H1 (cell line): ENCODE measurements at regions not wholly inside any gene's neighbourhood (a gene's known extent, or its start where the extent isn't known, plus 50 kb on each side); places are given as distances from the start of the nearest gene placed in this dataset.

ENCODE experiments used
- CTCF ChIA-PET: fragments of 300-600 bp; sonication (Branson Sonifier 250); formaldehyde crosslinking; loops from one replicate; lab custom pipeline; 2021; ENCODE audit not compliant: partially characterized antibody; lab: Charles Lee
- POLR2A ChIA-PET: fragments of 300-600 bp; sonication (Branson Sonifier 250); formaldehyde crosslinking; loops from one replicate; lab custom pipeline; 2021; ENCODE audit warnings: inconsistent platforms; ENCODE audit not compliant: partially characterized antibody; lab: Charles Lee
- DNase-seq, 2 experiments: peaks; one replicate each; pipeline versions ENCODE4 v3.0.0 to v3.0.0-alpha.2; 2010 to 2022; ENCODE audit warnings: low spot score in 2 of 2, low read depth in 1 of 2, mixed read lengths in 1 of 2
- FAIRE-seq: peaks from 2 replicates; lab custom pipeline; 2011; peaks lifted over from hg19 to GRCh38; lab: Jason Lieb, UNC
- H2AFZ ChIP-seq: 2 replicates; pipeline ENCODE4 v1.8.1; 2012; ENCODE audit warnings: low read length, inconsistent platforms
- H2AK5ac ChIP-seq: 2 replicates; pipeline ENCODE4 v1.6.1; 2013; ENCODE audit warnings: low read depth, low read length
- H2BK120ac ChIP-seq: replicated peaks from 2 replicates; pipeline ENCODE3; 2013; ENCODE audit warnings: low read depth, low read length, inconsistent platforms
- H2BK12ac ChIP-seq: 2 replicates; pipeline ENCODE4 v1.6.1; 2013; ENCODE audit warnings: low read depth, low read length
- H2BK15ac ChIP-seq: 2 replicates; pipeline ENCODE4 v1.6.1; 2013; ENCODE audit warnings: low read length
- H2BK20ac ChIP-seq: 2 replicates; pipeline ENCODE4 v1.6.1; 2013; ENCODE audit warnings: low read length
- H2BK5ac ChIP-seq: 2 replicates; pipeline ENCODE4 v1.6.1; 2013; ENCODE audit warnings: low read depth, low read length
- H3K14ac ChIP-seq: 2 replicates; pipeline ENCODE4 v1.6.1; 2013; ENCODE audit warnings: inconsistent platforms; ENCODE audit not compliant: insufficient read length
- H3K18ac ChIP-seq: 2 replicates; pipeline ENCODE4 v1.6.1; 2013; ENCODE audit warnings: low read length; ENCODE audit errors: extremely low read depth
- H3K23ac ChIP-seq: 2 replicates; pipeline ENCODE4 v1.6.1; 2013; ENCODE audit warnings: inconsistent platforms; ENCODE audit not compliant: insufficient read length
- H3K23me2 ChIP-seq: 2 replicates; pipeline ENCODE4 v1.6.1; 2013; ENCODE audit warnings: low read depth, low read length
- H3K27ac ChIP-seq: 2 replicates; pipeline ENCODE4 v1.6.1; 2011; ENCODE audit warnings: low read depth, low read length, inconsistent platforms
- H3K27me3 ChIP-seq, 4 experiments: replicated peaks in 1 of 4; 1 replicate in 1 of 4; 2 replicates in 3 of 4; pipeline versions ENCODE4 v1.6.1 to v1.8.1; 2011 to 2013; ENCODE audit warnings: low read length in 3 of 4, mild to moderate bottlenecking in 3 of 4, inconsistent platforms in 2 of 4, mixed read lengths in 2 of 4, moderate library complexity in 1 of 4; ENCODE audit not compliant: control insufficient read depth in 3 of 4, insufficient read depth in 3 of 4; ENCODE audit errors: extremely low read depth in 1 of 4
- H3K36me3 ChIP-seq, 4 experiments: 2 replicates each; pipeline versions ENCODE4 v1.6.1 to v1.8.1; 2011 to 2013; ENCODE audit warnings: mild to moderate bottlenecking in 4 of 4, low read length in 3 of 4, moderate library complexity in 2 of 4, control low read depth in 1 of 4, inconsistent platforms in 1 of 4; ENCODE audit not compliant: insufficient read depth in 4 of 4, control insufficient read depth in 2 of 4
- H3K4ac ChIP-seq: replicated peaks from 2 replicates; pipeline ENCODE3; 2013; ENCODE audit warnings: low read length, low read depth, mixed read lengths, inconsistent platforms; ENCODE audit not compliant: insufficient read length
- H3K4me1 ChIP-seq, 4 experiments: replicated peaks in 1 of 4; 1 replicate in 1 of 4; 2 replicates in 3 of 4; pipeline versions ENCODE4 v1.6.1 to v1.8.1; 2011 to 2013; ENCODE audit warnings: low read length in 3 of 4, inconsistent platforms in 2 of 4, mixed read lengths in 1 of 4; ENCODE audit not compliant: insufficient read depth in 4 of 4, control insufficient read depth in 3 of 4
- H3K4me2 ChIP-seq, 2 experiments: 2 replicates each; pipeline versions ENCODE4 v1.6.1 to v1.8.1; 2011 to 2013; ENCODE audit warnings: low read depth in 2 of 2, low read length in 2 of 2, control low read depth in 1 of 2, inconsistent platforms in 1 of 2, mild to moderate bottlenecking in 1 of 2; ENCODE audit not compliant: insufficient read depth in 1 of 2
- H3K4me3 ChIP-seq, 4 experiments: fragments of 200-600, 300-600 bp in 1 of 4; sonication (generic), shearing (Covaris generic), sonication (Bioruptor Twin) in 1 of 4; 2 replicates each; pipeline versions ENCODE4 v1.5.1 to v1.8.1; 2011 to 2016; ENCODE audit warnings: low read length in 4 of 4, low read depth in 3 of 4, control low read depth in 2 of 4, inconsistent platforms in 2 of 4, mild to moderate bottlenecking in 2 of 4, mixed read lengths in 1 of 4, moderate library complexity in 1 of 4; ENCODE audit not compliant: insufficient read depth in 2 of 4; ENCODE audit errors: extremely low read depth in 1 of 4
- H3K56ac ChIP-seq: replicated peaks from 2 replicates; pipeline ENCODE3; 2013; ENCODE audit warnings: low read depth, mild to moderate bottlenecking, mixed read lengths, low read length, inconsistent platforms; ENCODE audit not compliant: insufficient read length
- H3K79me1 ChIP-seq: 2 replicates; pipeline ENCODE4 v1.6.1; 2013; ENCODE audit warnings: low read depth, low read length, control low read depth
- H3K79me2 ChIP-seq, 2 experiments: 2 replicates each; pipeline versions ENCODE4 v1.6.1 to v1.8.1; 2012 to 2013; ENCODE audit warnings: low read length in 2 of 2, mild to moderate bottlenecking in 2 of 2, inconsistent platforms in 1 of 2; ENCODE audit not compliant: insufficient read depth in 2 of 2, control insufficient read depth in 1 of 2
- H3K9ac ChIP-seq, 4 experiments: replicated peaks in 1 of 4; 1 replicate in 1 of 4; 2 replicates in 3 of 4; pipeline versions ENCODE4 v1.6.1 to v1.8.1; 2011 to 2013; ENCODE audit warnings: low read depth in 3 of 4, low read length in 3 of 4, control low read depth in 2 of 4, mild to moderate bottlenecking in 2 of 4, moderate library complexity in 2 of 4, inconsistent platforms in 1 of 4; ENCODE audit errors: extremely low read depth in 1 of 4
- H3K9me3 ChIP-seq, 2 experiments: 2 replicates each; pipeline versions ENCODE4 v1.6.1 to v1.8.1; 2012 to 2013; ENCODE audit warnings: mild to moderate bottlenecking in 2 of 2, moderate library complexity in 2 of 2, control low read depth in 1 of 2, inconsistent platforms in 1 of 2, low read depth in 1 of 2, low read length in 1 of 2, mixed read lengths in 1 of 2; ENCODE audit not compliant: insufficient read depth in 2 of 2
- H4K20me1 ChIP-seq, 2 experiments: replicated peaks in 1 of 2; 2 replicates each; pipeline versions ENCODE3 to v1.8.1; 2011 to 2013; ENCODE audit warnings: inconsistent platforms in 2 of 2, low read length in 2 of 2, mild to moderate bottlenecking in 1 of 2; ENCODE audit not compliant: insufficient read depth in 2 of 2, control insufficient read depth in 1 of 2
- H4K5ac ChIP-seq: 2 replicates; pipeline ENCODE4 v1.6.1; 2013; ENCODE audit warnings: low read length, low read depth, mixed read lengths, inconsistent platforms; ENCODE audit not compliant: insufficient read length
- H4K8ac ChIP-seq: 2 replicates; pipeline ENCODE4 v1.8.0; 2013; ENCODE audit warnings: mild to moderate bottlenecking, moderate library complexity, low read length, inconsistent platforms; ENCODE audit not compliant: insufficient read depth; ENCODE audit errors: extremely low read depth
- H4K91ac ChIP-seq: replicated peaks from 2 replicates; pipeline ENCODE3; 2013; ENCODE audit warnings: low read length, mixed read lengths, inconsistent platforms; ENCODE audit not compliant: insufficient read length
- CREB1 ChIP-seq: IDR thresholded peaks from 2 replicates; pipeline ENCODE4 v1.6.1; 2012; ENCODE audit warnings: inconsistent platforms
- HDAC2 ChIP-seq, 2 experiments: fragments of 300-600 bp in 1 of 2; sonication (generic) in 1 of 2; IDR thresholded peaks; 2 replicates each; pipeline ENCODE4 v1.6.1; 2011 to 2012; ENCODE audit warnings: low read depth in 2 of 2, low read length in 2 of 2, mild to moderate bottlenecking in 2 of 2, moderate library complexity in 2 of 2, borderline replicate concordance in 1 of 2, inconsistent platforms in 1 of 2
- JUND ChIP-seq: IDR thresholded peaks from 2 replicates; pipeline ENCODE4 v1.6.1; 2011; ENCODE audit warnings: mild to moderate bottlenecking, improper control_type of control experiment, low read length
- NANOG ChIP-seq: IDR thresholded peaks from 2 replicates; pipeline ENCODE4 v1.6.1; 2011; ENCODE audit warnings: low read length, low read depth, mild to moderate bottlenecking, inconsistent platforms; ENCODE audit not compliant: insufficient read depth, poor library complexity, severe bottlenecking
- NRF1 ChIP-seq: IDR thresholded peaks from 2 replicates; pipeline ENCODE4 v1.6.1; 2011; ENCODE audit warnings: mild to moderate bottlenecking, low read depth, low read length, improper control_type of control experiment
- PHF8 ChIP-seq: fragments of 200-600 bp; sonication (generic); conservative IDR thresholded peaks from 2 replicates; pipeline ENCODE4 v1.7.1; 2012; ENCODE audit warnings: low read depth, mild to moderate bottlenecking, inconsistent platforms, low read length, moderate library complexity
- POU5F1 ChIP-seq: IDR thresholded peaks from 2 replicates; pipeline ENCODE4 v1.6.1; 2011; ENCODE audit warnings: low read depth, mild to moderate bottlenecking, low read length, moderate library complexity
- SAP30 ChIP-seq: fragments of 300-600 bp; sonication (generic); IDR thresholded peaks from 2 replicates; pipeline ENCODE4 v1.7.1; 2012; ENCODE audit warnings: low read length, moderate library complexity, mild to moderate bottlenecking, inconsistent platforms; ENCODE audit not compliant: insufficient read depth, insufficient replicate concordance
- SP1 ChIP-seq: IDR thresholded peaks from 2 replicates; pipeline ENCODE4 v1.6.1; 2011; ENCODE audit warnings: low read depth, low read length
- SP4 ChIP-seq: IDR thresholded peaks from 2 replicates; pipeline ENCODE4 v1.6.1; 2012; ENCODE audit warnings: low read length, inconsistent platforms
- SUZ12 ChIP-seq: fragments of 200-600 bp; sonication (generic); IDR thresholded peaks from 2 replicates; pipeline ENCODE4 v1.6.1; 2012; ENCODE audit warnings: mild to moderate bottlenecking, inconsistent platforms, low read length, moderate library complexity, mixed read lengths
- USF2 ChIP-seq: IDR thresholded peaks from 2 replicates; pipeline ENCODE4 v1.6.1; 2011; ENCODE audit warnings: low read length, improper control_type of control experiment
- WGBS, 2 experiments: shearing (Covaris generic) in 1 of 2; methylation state at CpG; one replicate each; pipeline versions ENCODE4 v1.1.6 to v1.1.7; 2013 to 2015; ENCODE audit warnings: low lambda C conversion rate in 2 of 2, mixed read lengths in 2 of 2, inconsistent platforms in 1 of 2, low coverage in 1 of 2, missing lambda C conversion rate in 1 of 2; ENCODE audit not compliant: insufficient replicate concordance in 2 of 2, insufficient coverage in 1 of 2, insufficient read length in 1 of 2; ENCODE audit errors: extremely low coverage in 1 of 2, missing lambda C conversion rate in 1 of 2; 5-methylcytosine and 5-hydroxymethylcytosine counted together

GRCh38 chr20:4089756-4090487 lies 58.7 kb upstream of the SMOX start:
- H3K4me3 ChIP-seq: no peak overlapping the region
- no peak overlapping the region for H3K18ac ChIP-seq
- ChIA-PET POLR2A (no interaction called here), CTCF (interaction anchor here (0.6 to 1.5 kb wide), 7 partner anchors 16 to 300 kb away, joined by 3 to 7 read pairs (median 3); no protein-coding TSS in a partner anchor)
- no peaks in the 10 kb centered on the region for H3K36me3 ChIP-seq
- H4K20me1 ChIP-seq: no peaks in the 10 kb centered on the region
- 90% methylated on average over 11 of the region's 11 CpGs; no CpG with 5 or more reads in 1 of the 2 experiments for WGBS, 2 experiments
- FAIRE-seq (no peak), DNase-seq (no peak)
- H3K27ac ChIP-seq: no peak overlapping the region
- H2AFZ ChIP-seq: no peak overlapping the region
- H4K8ac ChIP-seq: no peak overlapping the region
- no peak overlapping the region for H3K4ac ChIP-seq
- H3K27me3 ChIP-seq: peaks cover 0 to 6% (median 0%) of the 10 kb centered on the region in 4 experiments; a peak in 2 of 7 replicates
- H3K79me2 ChIP-seq: no peaks in the 10 kb centered on the region
- no peak overlapping the region for H4K5ac ChIP-seq
- no peaks in the 10 kb centered on the region for H3K79me1 ChIP-seq
- no peak overlapping the region for H4K91ac ChIP-seq
- H3K9ac ChIP-seq: no peak overlapping the region
- no peak overlapping the region for H2BK15ac ChIP-seq
- no peak overlapping the region for H2AK5ac ChIP-seq
- H3K4me1 ChIP-seq: peaks cover 0 to 7% (median 3%) of the 10 kb centered on the region in 4 experiments; a peak in 4 of 7 replicates
- no peaks in the 10 kb centered on the region for H3K9me3 ChIP-seq
- no peak overlapping the region for H2BK5ac ChIP-seq
- no peak overlapping the region for H3K56ac ChIP-seq
- H3K4me2 ChIP-seq: no peak overlapping the region
- H3K14ac ChIP-seq: no peak overlapping the region
- H2BK120ac ChIP-seq: no peak overlapping the region
- no peak overlapping the region for H2BK12ac ChIP-seq
- H2BK20ac ChIP-seq: no peak overlapping the region
- H3K23ac ChIP-seq: no peak overlapping the region
- no peaks in the 10 kb centered on the region; the same call in 1 of the 2 replicates for H3K23me2 ChIP-seq
- TF ChIP-seq USF2 (no peak), NRF1 (no peak), SAP30 (no peak), CREB1 (no peak), HDAC2 (IDR thresholded peaks at IDR 0.05; ENCODE audit: borderline replicate concordance in 1 of 2, low read depth in 2 of 2, low read length in 2 of 2) (no peak), SUZ12 (no peak), SP4 (no peak), JUND (no peak), NANOG (no peak), PHF8 (no peak), POU5F1 (no peak), SP1 (no peak)
